ENCODE measurements at regions not wholly inside any gene's neighbourhood (a gene's known extent, or its start where the extent isn't known, plus 50 kb on each side); places are given as distances from the start of the nearest gene placed in this dataset.

DNA sequence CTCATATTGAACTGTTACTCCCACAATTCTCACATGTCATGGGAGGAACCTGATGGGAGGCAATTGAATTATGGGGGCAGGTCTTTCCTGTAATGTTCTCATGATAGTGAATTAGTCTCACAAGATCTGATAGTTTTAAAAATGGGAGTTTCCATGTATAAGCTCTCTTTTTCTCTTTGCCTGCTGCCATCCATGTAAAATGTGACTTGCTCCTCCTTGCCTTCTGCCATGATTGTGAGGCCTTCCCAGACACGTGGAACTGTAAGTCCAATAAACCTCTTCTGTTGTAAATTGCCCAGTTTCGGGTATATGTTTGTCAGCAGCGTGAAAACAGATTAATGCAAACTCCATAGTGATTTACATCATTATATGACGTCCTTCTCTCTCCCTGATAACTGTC, 759.7 kb upstream of the RGS18 start:
- H3K9me3 Mint-ChIP-seq = peaks cover 11% of the 10 kb centered on the region
- Histone ChIP-seq H3K9ac (no peak overlapping the region), H3K4me1 (no peaks in the 10 kb centered on the region), H3F3A (ENCODE audit: low read depth) (no peaks in the 10 kb centered on the region), H3K27ac (no peak overlapping the region), H3K36me3 (no peaks in the 10 kb centered on the region), H3K4me3 (no peak overlapping the region), H3K4me2 (no peak overlapping the region), H2AFZ (replicated peaks) (no peak overlapping the region), H4K20me1 (ENCODE audit: low read depth) (no peaks in the 10 kb centered on the region), H3K79me2 (ENCODE audit: low read depth) (no peaks in the 10 kb centered on the region), H3K27me3 (no peaks in the 10 kb centered on the region), H3K9me3 (ENCODE audit: low read depth) (no peaks in the 10 kb centered on the region)
- TF ChIP-seq EZH2 (IDR thresholded peaks at IDR 0.05) (no peak), EZH2phosphoT487 (IDR thresholded peaks at IDR 0.05) (no peak)
- TF ChIP-seq, protein P1, sequence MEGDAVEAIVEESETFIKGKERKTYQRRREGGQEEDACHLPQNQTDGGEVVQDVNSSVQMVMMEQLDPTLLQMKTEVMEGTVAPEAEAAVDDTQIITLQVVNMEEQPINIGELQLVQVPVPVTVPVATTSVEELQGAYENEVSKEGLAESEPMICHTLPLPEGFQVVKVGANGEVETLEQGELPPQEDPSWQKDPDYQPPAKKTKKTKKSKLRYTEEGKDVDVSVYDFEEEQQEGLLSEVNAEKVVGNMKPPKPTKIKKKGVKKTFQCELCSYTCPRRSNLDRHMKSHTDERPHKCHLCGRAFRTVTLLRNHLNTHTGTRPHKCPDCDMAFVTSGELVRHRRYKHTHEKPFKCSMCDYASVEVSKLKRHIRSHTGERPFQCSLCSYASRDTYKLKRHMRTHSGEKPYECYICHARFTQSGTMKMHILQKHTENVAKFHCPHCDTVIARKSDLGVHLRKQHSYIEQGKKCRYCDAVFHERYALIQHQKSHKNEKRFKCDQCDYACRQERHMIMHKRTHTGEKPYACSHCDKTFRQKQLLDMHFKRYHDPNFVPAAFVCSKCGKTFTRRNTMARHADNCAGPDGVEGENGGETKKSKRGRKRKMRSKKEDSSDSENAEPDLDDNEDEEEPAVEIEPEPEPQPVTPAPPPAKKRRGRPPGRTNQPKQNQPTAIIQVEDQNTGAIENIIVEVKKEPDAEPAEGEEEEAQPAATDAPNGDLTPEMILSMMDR (IDR thresholded peaks at IDR 0.05) = no peak
- H3K27ac Mint-ChIP-seq = no peak overlapping the region
- H3K27me3 Mint-ChIP-seq (ENCODE audit: insufficient read depth, low read depth) = no peaks in the 10 kb centered on the region
- DNase-seq (ENCODE audit: low spot score) = no peak
- no peak overlapping the region for H3K4me3 Mint-ChIP-seq
- no peaks in the 10 kb centered on the region for H3K4me1 Mint-ChIP-seq
- H3K36me3 Mint-ChIP-seq = no peaks in the 10 kb centered on the region

GRCh38 chr1:191405417-191405816, 752.8 kb upstream of the RGS18 start:
- H3K36me3 Mint-ChIP-seq = no peaks in the 10 kb centered on the region
- Histone ChIP-seq H3K79me2 (ENCODE audit: low read depth) (no peaks in the 10 kb centered on the region), H3K27ac (no peak overlapping the region), H3K9me3 (ENCODE audit: low read depth) (no peaks in the 10 kb centered on the region), H3K4me2 (no peak overlapping the region), H2AFZ (replicated peaks) (no peak overlapping the region), H4K20me1 (ENCODE audit: low read depth) (no peaks in the 10 kb centered on the region), H3K9ac (no peak overlapping the region), H3K36me3 (no peaks in the 10 kb centered on the region), H3K4me3 (no peak overlapping the region), H3F3A (ENCODE audit: low read depth) (no peaks in the 10 kb centered on the region), H3K27me3 (no peaks in the 10 kb centered on the region), H3K4me1 (no peaks in the 10 kb centered on the region)
- TF ChIP-seq EZH2 (IDR thresholded peaks at IDR 0.05) (no peak), EZH2phosphoT487 (IDR thresholded peaks at IDR 0.05) (no peak)
- TF ChIP-seq, protein P1 (IDR thresholded peaks at IDR 0.05) = no peak
- no peaks in the 10 kb centered on the region for H3K27me3 Mint-ChIP-seq (ENCODE audit: insufficient read depth, low read depth)
- no peaks in the 10 kb centered on the region for H3K4me1 Mint-ChIP-seq
- H3K27ac Mint-ChIP-seq = no peak overlapping the region
- H3K9me3 Mint-ChIP-seq = no peaks in the 10 kb centered on the region
- no peak for DNase-seq (ENCODE audit: low spot score)
- H3K4me3 Mint-ChIP-seq = no peak overlapping the region

GRCh38 chr1:191414981-191415640, 743.2 kb upstream of the RGS18 start:
- Histone ChIP-seq H3K27me3 (no peaks in the 10 kb centered on the region), H3K4me2 (no peak overlapping the region), H3K27ac (no peak overlapping the region), H3K4me3 (no peak overlapping the region), H3K4me1 (no peaks in the 10 kb centered on the region), H3F3A (ENCODE audit: low read depth) (no peaks in the 10 kb centered on the region), H3K9ac (no peak overlapping the region), H3K36me3 (no peaks in the 10 kb centered on the region), H4K20me1 (ENCODE audit: low read depth) (no peaks in the 10 kb centered on the region), H3K79me2 (ENCODE audit: low read depth) (no peaks in the 10 kb centered on the region), H3K9me3 (ENCODE audit: low read depth) (no peaks in the 10 kb centered on the region), H2AFZ (replicated peaks) (no peak overlapping the region)
- H3K36me3 Mint-ChIP-seq = no peaks in the 10 kb centered on the region
- no peak overlapping the region for H3K4me3 Mint-ChIP-seq
- H3K4me1 Mint-ChIP-seq = no peaks in the 10 kb centered on the region
- TF ChIP-seq EZH2phosphoT487 (IDR thresholded peaks at IDR 0.05) (no peak), EZH2 (IDR thresholded peaks at IDR 0.05) (no peak)
- TF ChIP-seq, protein P1 (IDR thresholded peaks at IDR 0.05) = no peak
- no peak for DNase-seq (ENCODE audit: low spot score)
- H3K27ac Mint-ChIP-seq = no peak overlapping the region
- no peaks in the 10 kb centered on the region for H3K27me3 Mint-ChIP-seq (ENCODE audit: insufficient read depth, low read depth)
- H3K9me3 Mint-ChIP-seq = no peaks in the 10 kb centered on the region
